ENCODE measurements at regions not wholly inside any gene's neighbourhood (a gene's known extent, or its start where the extent isn't known, plus 50 kb on each side); places are given as distances from the start of the nearest gene placed in this dataset.

- no peak overlapping the region for H3K27ac ChIP-seq
- no peak overlapping the region for H2AFZ ChIP-seq
These were observed 916.7 kb upstream of the TMPRSS15 start for GRCh38 chr21:19320291-19320690.

GRCh38 chr21:19321688-19322087, 918.1 kb upstream of the TMPRSS15 start:
- H3K4me3 ChIP-seq (ENCODE audit: low read depth, low read length), result no peak overlapping the region
- no peak for TF ChIP-seq CTCF (IDR thresholded peaks at IDR 0.05)
- H3K36me3 ChIP-seq (ENCODE audit: control insufficient read depth, insufficient read depth, low read length), result no peaks in the 10 kb centered on the region
- H3K4me1 ChIP-seq, result no peaks in the 10 kb centered on the region
- no peaks in the 10 kb centered on the region for H3K27me3 ChIP-seq (ENCODE audit: control insufficient read depth, insufficient read depth, low read length)
- no peaks in the 10 kb centered on the region for H3K79me2 ChIP-seq
- H3K4me2 ChIP-seq (ENCODE audit: low read length), result no peak overlapping the region
- no peak overlapping the region for H3K9ac ChIP-seq
- no peak overlapping the region for H3K27ac ChIP-seq
- no peaks in the 10 kb centered on the region for H3K9me3 ChIP-seq (ENCODE audit: control insufficient read depth, low read length)
- H2AFZ ChIP-seq, result no peak overlapping the region

More at GRCh38 chr21:19320291-19320690, 916.7 kb upstream of the TMPRSS15 start:
- no peaks in the 10 kb centered on the region for H3K4me1 ChIP-seq
- H3K9me3 ChIP-seq (ENCODE audit: control insufficient read depth, low read length), result no peaks in the 10 kb centered on the region
- H3K79me2 ChIP-seq, result no peaks in the 10 kb centered on the region
- no peak overlapping the region for H3K4me2 ChIP-seq (ENCODE audit: low read length)
- no peaks in the 10 kb centered on the region for H3K27me3 ChIP-seq (ENCODE audit: control insufficient read depth, insufficient read depth, low read length)
- no peak overlapping the region for H3K9ac ChIP-seq
- no peaks in the 10 kb centered on the region for H3K36me3 ChIP-seq (ENCODE audit: control insufficient read depth, insufficient read depth, low read length)
- no peak overlapping the region for H3K4me3 ChIP-seq (ENCODE audit: low read depth, low read length)
- TF ChIP-seq CTCF (IDR thresholded peaks at IDR 0.05), result no peak

GRCh38 chr21:19322360-19322759, 918.8 kb upstream of the TMPRSS15 start:
- Histone ChIP-seq H3K36me3 (ENCODE audit: control insufficient read depth, insufficient read depth, low read length) (no peaks in the 10 kb centered on the region), H3K4me3 (ENCODE audit: low read depth, low read length) (no peak overlapping the region), H2AFZ (no peak overlapping the region), H3K9ac (no peak overlapping the region), H3K4me2 (ENCODE audit: low read length) (no peak overlapping the region), H3K27ac (no peak overlapping the region), H3K79me2 (no peaks in the 10 kb centered on the region), H3K9me3 (ENCODE audit: control insufficient read depth, low read length) (no peaks in the 10 kb centered on the region), H3K4me1 (no peaks in the 10 kb centered on the region), H3K27me3 (ENCODE audit: control insufficient read depth, insufficient read depth, low read length) (no peaks in the 10 kb centered on the region)
- no peak for TF ChIP-seq CTCF (IDR thresholded peaks at IDR 0.05)

DNA sequence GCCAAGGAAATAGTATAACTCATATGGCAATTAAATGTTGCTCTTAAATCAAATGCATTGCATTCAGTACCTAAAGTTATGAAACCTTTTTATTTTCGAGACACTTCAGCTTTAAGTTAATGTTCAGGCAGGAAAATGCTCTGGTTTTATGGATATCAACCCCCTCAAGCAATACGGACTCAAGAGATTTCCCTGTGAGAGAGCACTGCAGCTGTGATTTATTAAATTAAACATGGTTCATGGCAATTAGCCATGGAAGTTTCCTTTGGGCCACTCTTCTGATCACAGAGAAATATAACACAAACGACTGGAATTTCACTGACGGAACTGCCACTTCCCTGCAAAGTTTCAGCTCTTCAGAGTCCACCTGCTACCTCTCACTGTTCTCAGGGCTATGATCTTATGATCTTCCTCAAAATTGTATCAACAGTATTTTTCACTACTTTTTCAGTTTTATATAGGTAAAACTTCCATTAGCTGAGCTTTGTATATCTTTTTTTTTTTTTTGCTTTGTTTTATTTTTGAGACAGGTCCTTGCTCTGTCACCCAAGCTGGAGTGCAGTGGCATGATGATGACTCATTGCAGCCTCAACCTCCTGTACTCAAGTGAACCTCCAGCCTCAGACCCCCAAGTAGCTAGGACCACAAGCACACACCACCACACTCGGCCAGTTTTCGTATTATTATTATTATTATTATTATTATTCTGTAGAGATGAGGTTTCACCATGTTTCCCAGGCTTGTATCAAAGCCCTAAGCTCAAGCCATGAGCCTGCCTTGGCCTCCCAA, 923.1 kb upstream of the TMPRSS15 start:
- no peaks in the 10 kb centered on the region for H3K36me3 ChIP-seq (ENCODE audit: control insufficient read depth, insufficient read depth, low read length)
- H3K4me1 ChIP-seq, result no peaks in the 10 kb centered on the region
- no peak overlapping the region for H3K4me3 ChIP-seq (ENCODE audit: low read depth, low read length)
- no peak overlapping the region for H3K4me2 ChIP-seq (ENCODE audit: low read length)
- H3K9ac ChIP-seq, result no peak overlapping the region
- H3K79me2 ChIP-seq, result no peaks in the 10 kb centered on the region
- H3K27me3 ChIP-seq (ENCODE audit: control insufficient read depth, insufficient read depth, low read length), result no peaks in the 10 kb centered on the region
- no peak for TF ChIP-seq CTCF (IDR thresholded peaks at IDR 0.05)
- no peaks in the 10 kb centered on the region for H3K9me3 ChIP-seq (ENCODE audit: control insufficient read depth, low read length)
- H3K27ac ChIP-seq, result no peak overlapping the region
- no peak overlapping the region for H2AFZ ChIP-seq

GRCh38 chr21:19328954-19329353, 925.4 kb upstream of the TMPRSS15 start:
- no peak overlapping the region for H3K4me2 ChIP-seq (ENCODE audit: low read length)
- no peak overlapping the region for H3K4me3 ChIP-seq (ENCODE audit: low read depth, low read length)
- no peak for TF ChIP-seq CTCF (IDR thresholded peaks at IDR 0.05)
- no peaks in the 10 kb centered on the region for H3K36me3 ChIP-seq (ENCODE audit: control insufficient read depth, insufficient read depth, low read length)
- H3K27me3 ChIP-seq (ENCODE audit: control insufficient read depth, insufficient read depth, low read length), result no peaks in the 10 kb centered on the region
- no peak overlapping the region for H2AFZ ChIP-seq
- no peak overlapping the region for H3K9ac ChIP-seq
- no peaks in the 10 kb centered on the region for H3K9me3 ChIP-seq (ENCODE audit: control insufficient read depth, low read length)
- H3K4me1 ChIP-seq, result no peaks in the 10 kb centered on the region
- no peaks in the 10 kb centered on the region for H3K79me2 ChIP-seq
- no peak overlapping the region for H3K27ac ChIP-seq
